Dendritic cell treated with granulocyte-macrophage colony-stimulating factor and Interleukin-4, amounts not matched to agents 40 ng/mL and 50 ng/mL, for 4 days (primary cell): ENCODE measurements at regions not wholly inside any gene's neighbourhood (a gene's known extent, or its start where the extent isn't known, plus 50 kb on each side); places are given as distances from the start of the nearest gene placed in this dataset.
A peak's percentile ranks its signal among the peaks of the same experiment; 100 is the strongest.
"Not testable (repeated sequence)": the region's sequence is repeated elsewhere in the genome, so short reads cannot be mapped to it uniquely, and the experiment has no call there.

ENCODE experiments used
- H3K27ac Mint-ChIP-seq: one replicate; pipeline ENCODE4 v1.8.0; 2022; ENCODE audit warnings: mild to moderate bottlenecking, mixed read lengths
- H3K27me3 Mint-ChIP-seq: one replicate; pipeline ENCODE4 v1.8.0; 2022; ENCODE audit warnings: mild to moderate bottlenecking, mixed read lengths
- H3K36me3 Mint-ChIP-seq: one replicate; pipeline ENCODE4 v1.8.0; 2022; ENCODE audit warnings: low read depth, mixed read lengths
- H3K4me1 Mint-ChIP-seq: one replicate; pipeline ENCODE4 v1.8.0; 2022; ENCODE audit warnings: low read depth, mixed read lengths
- H3K4me3 Mint-ChIP-seq: one replicate; pipeline ENCODE4 v1.8.0; 2022; ENCODE audit warnings: mild to moderate bottlenecking, moderate library complexity, mixed read lengths
- H3K9me3 Mint-ChIP-seq: one replicate; pipeline ENCODE4 v1.8.0; 2022; ENCODE audit warnings: mixed read lengths
- intact Hi-C: fragments of 100-400 bp; cut with micrococcal nuclease; formaldehyde crosslinking; loops from one replicate; pipeline ENCODE4 v1.15.0; 2022

DNA sequence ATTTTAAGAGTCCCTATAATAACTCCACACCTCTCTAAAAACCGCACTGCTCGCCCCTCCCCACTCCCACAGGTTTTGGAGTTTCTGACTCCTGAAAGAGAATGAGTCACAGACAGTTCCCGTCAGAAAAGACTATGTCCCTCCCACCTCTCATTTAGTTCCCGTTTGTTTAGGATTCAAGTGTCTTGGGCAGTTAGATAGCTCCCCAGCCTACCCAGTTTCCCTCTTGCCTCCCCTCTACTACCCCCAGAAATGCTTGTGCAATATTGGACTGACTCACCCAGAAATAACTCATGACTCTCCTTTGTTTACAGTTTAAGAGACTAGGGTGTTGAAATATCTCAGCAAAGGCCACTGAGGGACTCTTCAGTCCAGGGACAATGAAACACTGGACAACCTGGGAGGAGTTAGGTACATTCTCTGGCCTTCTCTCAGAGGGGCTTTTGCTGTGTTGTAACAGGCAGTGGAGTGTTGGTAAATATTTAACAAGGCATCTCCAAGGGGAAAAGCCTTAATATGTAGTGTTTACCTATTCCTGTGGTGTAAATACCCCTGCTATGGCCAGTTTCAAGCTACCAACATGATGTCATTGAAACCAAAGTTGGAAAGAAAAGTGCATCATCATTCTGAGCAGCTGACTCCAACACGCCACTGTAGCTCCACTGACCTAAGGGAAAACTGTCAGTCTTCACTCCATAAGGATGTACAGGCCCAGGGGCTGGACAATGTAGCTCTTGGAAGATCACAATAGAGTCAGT lies 96.1 kb upstream of the CHD2 start:
- Mint-ChIP-seq H3K9me3 (no peaks in the 10 kb centered on the region), H3K4me3 (no peak overlapping the region), H3K27ac (peak overlapping the region; percentile 87), H3K36me3 (peaks cover 10% of the 10 kb centered on the region), H3K27me3 (no peaks in the 10 kb centered on the region), H3K4me1 (peaks cover 71% of the 10 kb centered on the region)
- intact Hi-C loops, result no loop called here

DNA sequence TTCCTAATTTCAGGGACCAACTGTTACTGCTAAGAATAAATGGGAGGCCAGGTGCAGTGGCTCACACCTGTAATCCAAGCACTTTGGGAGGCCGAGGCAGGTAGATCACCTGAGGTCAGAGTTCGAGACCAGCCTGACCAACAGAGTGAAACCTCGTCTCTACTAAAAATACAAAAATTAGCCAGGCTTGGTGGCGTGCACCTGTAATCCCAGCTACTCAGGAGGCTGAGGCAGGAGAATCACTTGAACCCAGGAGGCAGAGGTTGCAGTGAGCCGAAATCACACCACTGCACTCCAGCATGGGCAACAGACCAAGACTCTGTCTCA lies 95.6 kb upstream of the CHD2 start:
- H3K9me3 Mint-ChIP-seq, H3K36me3 Mint-ChIP-seq, intact Hi-C loops, H3K4me3 Mint-ChIP-seq, H3K27me3 Mint-ChIP-seq: not testable (repeated sequence)
- Mint-ChIP-seq H3K27ac (peak overlapping the region; percentile 87), H3K4me1 (peaks cover 66% of the 10 kb centered on the region)

DNA sequence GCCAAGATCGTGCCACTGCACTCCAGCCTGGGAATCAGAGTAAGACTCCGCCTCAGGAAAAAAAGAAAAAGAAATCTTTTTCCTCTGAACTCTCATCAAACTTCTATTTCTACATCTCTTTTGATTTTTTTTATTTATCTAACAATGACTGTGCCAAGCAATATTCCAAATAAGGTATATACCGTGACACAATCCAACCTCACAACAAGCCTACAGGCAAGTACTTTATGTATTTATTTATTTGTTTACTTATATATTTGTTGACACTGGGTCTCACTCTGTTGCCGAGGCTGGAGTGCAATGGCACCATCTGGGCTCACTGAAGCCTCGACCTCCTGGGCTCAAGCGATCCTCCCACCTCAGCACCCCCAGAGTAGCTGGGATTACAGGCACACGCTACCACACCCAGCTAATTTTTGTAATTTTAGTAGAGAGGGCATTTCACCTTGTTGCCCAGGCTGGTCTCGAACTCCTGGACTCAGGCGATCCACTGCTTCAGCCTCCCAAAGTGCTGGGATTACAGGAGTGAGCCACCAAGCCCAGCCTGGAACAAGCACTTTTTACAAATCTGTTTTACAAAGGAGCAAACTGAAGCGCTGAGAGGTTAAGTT lies 94.9 kb upstream of the CHD2 start:
- H3K4me3 Mint-ChIP-seq, result no peak overlapping the region
- no peaks in the 10 kb centered on the region for H3K27me3 Mint-ChIP-seq
- H3K27ac Mint-ChIP-seq, result peak overlapping the region; percentile 87
- intact Hi-C loops, result loop anchor here (5.0 kb wide), 1 partner anchor 42 kb away; no protein-coding TSS in a partner anchor
- peaks cover 60% of the 10 kb centered on the region for H3K4me1 Mint-ChIP-seq
- no peaks in the 10 kb centered on the region for H3K9me3 Mint-ChIP-seq
- H3K36me3 Mint-ChIP-seq, result peaks cover 10% of the 10 kb centered on the region

DNA sequence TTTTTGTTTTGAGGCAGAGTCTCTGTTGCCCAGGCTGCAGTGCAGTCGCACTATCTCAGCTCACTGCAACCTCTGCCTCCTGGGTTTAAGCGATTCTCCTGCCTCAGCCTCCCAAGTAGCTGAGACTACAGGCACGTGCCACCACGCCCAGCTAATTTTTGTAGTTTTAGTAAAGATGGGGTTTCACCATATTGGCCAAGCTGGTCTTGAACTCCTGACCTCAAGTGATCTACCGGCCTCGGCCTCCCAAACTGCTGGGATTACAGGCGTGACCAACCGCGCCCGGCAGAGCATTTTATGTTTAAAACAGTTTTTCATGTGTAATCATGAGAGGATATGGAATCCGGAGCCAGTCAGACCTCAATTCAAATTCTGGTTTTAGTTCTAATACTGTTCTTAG lies 94.0 kb upstream of the CHD2 start:
- H3K27me3 Mint-ChIP-seq, H3K36me3 Mint-ChIP-seq, H3K9me3 Mint-ChIP-seq, H3K4me3 Mint-ChIP-seq: not testable (repeated sequence)
- Mint-ChIP-seq H3K4me1 (peaks cover 61% of the 10 kb centered on the region), H3K27ac (peak overlapping the region; percentile 99)
- intact Hi-C loops, result loop anchor here (5.0 kb wide), 1 partner anchor 41 kb away; no protein-coding TSS in a partner anchor

DNA sequence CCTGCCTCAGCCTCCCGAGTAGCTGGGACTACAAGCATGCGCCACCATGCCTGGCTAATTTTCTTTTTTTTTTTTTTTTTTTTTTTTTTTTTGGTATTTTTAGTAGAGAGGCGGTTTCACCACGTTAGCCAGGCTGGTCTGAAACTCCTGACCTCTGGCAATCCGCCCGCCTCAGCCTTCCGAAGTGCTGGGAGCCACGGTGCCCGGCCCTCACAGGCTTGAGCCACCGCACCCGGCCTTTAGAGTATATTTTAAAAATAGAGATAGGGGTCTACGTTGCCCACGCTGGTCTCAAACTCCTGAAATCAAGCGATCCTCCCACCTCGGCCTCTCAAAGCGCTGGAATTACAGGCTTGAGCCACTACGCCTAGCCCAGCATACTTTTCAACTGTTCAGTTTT lies 93.4 kb upstream of the CHD2 start:
- Mint-ChIP-seq H3K27me3 (no peaks in the 10 kb centered on the region), H3K27ac (peak overlapping the region; percentile 99), H3K9me3 (no peaks in the 10 kb centered on the region), H3K4me3 (no peak overlapping the region), H3K36me3 (peaks cover 10% of the 10 kb centered on the region), H3K4me1 (peaks cover 55% of the 10 kb centered on the region)
- intact Hi-C loops, result loop anchor here (5.0 kb wide), 1 partner anchor 41 kb away; no protein-coding TSS in a partner anchor

DNA sequence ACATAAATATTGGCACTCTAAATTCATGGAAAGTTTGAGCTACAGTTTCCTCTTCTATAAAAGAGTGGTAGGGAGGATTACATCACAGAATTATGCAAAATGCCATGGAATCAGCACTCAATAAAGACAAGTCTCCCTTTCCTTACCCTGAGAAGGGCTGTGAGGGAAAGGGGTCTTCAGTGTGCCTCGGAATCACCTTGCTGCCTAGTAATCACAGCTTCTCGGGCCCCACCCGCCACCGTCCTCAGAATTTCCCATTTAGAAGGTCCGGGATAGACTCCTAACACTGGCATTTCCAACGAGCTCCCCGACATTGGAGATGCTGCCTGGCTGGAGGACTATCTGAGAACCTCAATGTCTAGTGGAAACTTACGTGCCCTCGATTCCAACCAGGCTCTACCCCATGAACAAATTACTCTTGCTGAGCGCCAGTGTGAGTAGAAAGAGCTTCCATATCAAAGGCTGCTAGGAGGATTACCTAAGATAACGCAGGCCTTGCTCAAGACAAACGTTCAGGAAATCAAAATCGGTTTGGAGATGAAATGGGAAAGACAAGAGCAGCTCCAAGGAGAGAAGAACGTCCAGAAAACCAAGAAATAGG lies 92.1 kb upstream of the CHD2 start:
- Mint-ChIP-seq H3K27ac (peak overlapping the region; percentile 99), H3K4me3 (peak overlapping the region; percentile 79), H3K4me1 (peaks cover 45% of the 10 kb centered on the region), H3K27me3 (no peaks in the 10 kb centered on the region), H3K9me3 (no peaks in the 10 kb centered on the region), H3K36me3 (peaks cover 10% of the 10 kb centered on the region)
- intact Hi-C loops, result loop anchor here (5.0 kb wide), 1 partner anchor 39 kb away; no protein-coding TSS in a partner anchor

DNA sequence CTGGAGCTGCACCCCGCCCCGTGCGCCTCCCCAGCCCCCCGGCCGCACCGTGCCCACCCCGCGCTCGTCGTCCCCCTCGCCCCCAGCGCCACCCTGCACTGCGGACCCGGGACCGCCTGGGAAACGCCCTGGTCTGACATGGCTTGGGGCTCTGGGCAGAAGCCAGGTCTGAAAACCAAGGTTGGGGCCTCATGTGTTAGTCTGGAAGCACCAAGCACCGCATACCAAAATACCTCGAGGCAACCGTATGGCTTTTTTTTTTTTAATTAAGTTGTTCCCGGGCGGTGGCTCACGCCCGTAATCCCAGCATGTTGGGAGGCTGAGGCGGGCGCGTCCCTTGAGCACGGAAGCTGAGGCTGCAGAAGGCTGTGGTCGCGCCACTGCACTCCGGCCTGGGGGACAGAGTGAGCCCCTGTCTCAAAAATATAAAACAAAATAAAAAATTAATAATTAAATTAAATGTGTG lies 91.5 kb upstream of the CHD2 start:
- H3K4me3 Mint-ChIP-seq, result peak overlapping the region; percentile 79
- H3K27me3 Mint-ChIP-seq, result no peaks in the 10 kb centered on the region
- intact Hi-C loops, result loop anchor here (1.0 to 5.0 kb wide), 4 partner anchors 12 to 96 kb away; no protein-coding TSS in a partner anchor
- no peaks in the 10 kb centered on the region for H3K9me3 Mint-ChIP-seq
- peaks cover 10% of the 10 kb centered on the region for H3K36me3 Mint-ChIP-seq
- peak overlapping the region; percentile 99 for H3K27ac Mint-ChIP-seq
- H3K4me1 Mint-ChIP-seq, result peaks cover 40% of the 10 kb centered on the region

DNA sequence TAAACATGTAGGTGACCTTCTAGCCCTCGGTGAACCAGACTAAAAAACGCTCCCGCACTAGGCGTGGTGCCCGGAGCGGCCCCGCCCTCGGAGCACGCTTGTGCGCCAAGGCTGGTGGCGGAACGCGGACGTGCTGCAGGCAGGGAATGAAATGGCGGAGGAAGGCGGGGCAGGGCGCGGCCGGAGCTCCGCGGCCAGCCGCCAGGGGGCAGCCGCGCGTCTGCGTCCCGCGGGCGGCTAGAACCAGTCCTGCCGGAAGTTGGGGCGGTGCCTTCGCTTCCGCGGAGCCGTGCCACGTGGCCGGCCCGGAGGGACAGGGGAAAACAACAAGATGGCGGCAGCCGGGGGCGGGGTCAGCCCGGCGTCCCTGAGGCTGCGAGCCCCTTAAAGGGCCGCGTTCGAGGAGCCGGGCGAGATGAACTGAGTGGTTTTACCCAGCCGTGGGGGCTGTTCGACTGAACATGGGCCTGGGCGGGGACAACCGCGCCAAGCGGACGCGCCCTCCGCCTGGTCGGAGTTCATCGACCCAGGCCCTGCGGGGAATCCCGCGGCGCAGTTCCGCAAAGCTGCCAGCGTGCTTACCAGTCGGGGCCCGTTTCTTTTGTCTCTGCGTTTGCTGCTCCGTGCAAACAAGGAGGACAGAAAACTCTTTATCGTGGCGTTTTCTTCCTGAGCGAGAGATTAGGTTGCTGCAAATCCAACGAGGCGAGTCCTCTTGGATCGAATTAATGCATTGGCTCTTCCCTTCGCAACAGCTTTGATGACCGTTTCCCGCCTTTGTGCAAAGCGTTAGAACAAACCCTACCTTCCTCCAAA lies 90.9 kb upstream of the CHD2 start:
- intact Hi-C loops, result loop anchor here (1.0 to 5.0 kb wide), 4 partner anchors 11 to 95 kb away; no protein-coding TSS in a partner anchor
- peaks cover 10% of the 10 kb centered on the region for H3K36me3 Mint-ChIP-seq

DNA sequence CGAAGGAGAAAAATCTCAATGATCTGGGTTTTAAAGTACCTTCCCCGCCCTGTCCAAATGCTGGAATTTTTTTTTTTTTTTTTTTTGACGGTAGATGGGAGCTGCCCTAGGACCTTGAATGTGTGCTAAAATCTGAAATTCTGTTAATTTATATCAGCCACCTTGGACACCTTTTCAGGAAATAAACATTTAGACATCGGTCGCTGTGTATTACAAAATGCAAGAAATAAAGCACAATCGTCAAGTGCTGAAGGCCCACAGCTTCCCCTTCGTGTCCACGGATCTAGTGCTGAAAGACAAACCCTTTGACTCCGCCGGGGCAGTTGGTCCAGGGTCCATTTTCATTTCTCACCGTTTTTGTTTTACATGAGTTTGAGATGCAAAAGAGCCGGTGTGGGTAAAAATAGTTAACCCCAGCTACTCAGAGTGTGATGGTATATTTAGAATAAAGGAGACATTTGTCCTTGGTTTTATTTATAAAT lies 90.2 kb upstream of the CHD2 start:
- H3K27me3 Mint-ChIP-seq, result no peaks in the 10 kb centered on the region
- peak overlapping the region; percentile 79 for H3K4me3 Mint-ChIP-seq
- H3K9me3 Mint-ChIP-seq, result no peaks in the 10 kb centered on the region
- intact Hi-C loops, result loop anchor here (1.0 to 5.0 kb wide), 4 partner anchors 10 to 94 kb away; no protein-coding TSS in a partner anchor
- H3K4me1 Mint-ChIP-seq, result peaks cover 32% of the 10 kb centered on the region
- peak overlapping the region; percentile 99 for H3K27ac Mint-ChIP-seq
- H3K36me3 Mint-ChIP-seq, result peaks cover 10% of the 10 kb centered on the region

More for the DNA sequence above, 90.9 kb upstream of the CHD2 start:
- Mint-ChIP-seq H3K4me3 (peak overlapping the region; percentile 79), H3K27ac (peak overlapping the region; percentile 99), H3K4me1 (peaks cover 34% of the 10 kb centered on the region), H3K27me3 (no peaks in the 10 kb centered on the region), H3K9me3 (no peaks in the 10 kb centered on the region)

DNA sequence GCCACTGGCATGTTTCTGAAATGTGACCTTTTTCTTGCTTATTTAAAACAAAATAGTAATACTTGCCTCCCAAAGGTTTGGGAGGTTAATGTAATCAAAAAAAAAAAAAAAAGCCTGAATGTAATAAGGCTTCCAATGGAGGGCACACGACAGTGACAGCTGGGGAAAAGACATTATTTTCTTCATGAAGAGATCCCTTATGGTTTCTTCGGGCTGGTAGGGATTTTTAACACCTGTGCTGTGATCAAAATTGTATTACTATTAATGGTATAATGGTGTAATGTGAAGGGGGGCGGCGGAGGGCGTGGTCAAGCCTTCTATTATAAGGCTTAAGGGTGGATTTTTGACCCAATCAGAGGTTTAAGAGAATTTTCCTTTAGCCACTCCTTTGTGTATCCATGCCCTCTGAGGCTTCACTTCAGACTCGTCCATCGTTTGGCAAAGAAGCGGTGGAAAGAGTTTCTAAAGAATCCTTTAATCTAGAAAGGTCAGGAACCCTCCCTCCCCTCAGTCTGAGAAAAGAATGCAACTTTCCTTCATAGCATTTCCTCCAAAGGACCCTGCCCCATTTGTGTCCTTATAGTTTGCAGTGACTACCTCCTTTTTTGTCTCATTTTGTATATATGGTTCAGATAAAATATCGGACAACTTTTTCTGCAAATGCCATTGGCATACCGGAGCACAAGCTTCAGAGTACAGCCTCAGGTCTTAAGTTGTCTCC lies 89.5 kb upstream of the CHD2 start:
- Mint-ChIP-seq H3K4me1 (peaks cover 39% of the 10 kb centered on the region), H3K27me3 (no peaks in the 10 kb centered on the region), H3K36me3 (peaks cover 10% of the 10 kb centered on the region), H3K27ac (peak overlapping the region; percentile 99), H3K4me3 (peak overlapping the region; percentile 79), H3K9me3 (no peaks in the 10 kb centered on the region)
- intact Hi-C loops, result no loop called here

DNA sequence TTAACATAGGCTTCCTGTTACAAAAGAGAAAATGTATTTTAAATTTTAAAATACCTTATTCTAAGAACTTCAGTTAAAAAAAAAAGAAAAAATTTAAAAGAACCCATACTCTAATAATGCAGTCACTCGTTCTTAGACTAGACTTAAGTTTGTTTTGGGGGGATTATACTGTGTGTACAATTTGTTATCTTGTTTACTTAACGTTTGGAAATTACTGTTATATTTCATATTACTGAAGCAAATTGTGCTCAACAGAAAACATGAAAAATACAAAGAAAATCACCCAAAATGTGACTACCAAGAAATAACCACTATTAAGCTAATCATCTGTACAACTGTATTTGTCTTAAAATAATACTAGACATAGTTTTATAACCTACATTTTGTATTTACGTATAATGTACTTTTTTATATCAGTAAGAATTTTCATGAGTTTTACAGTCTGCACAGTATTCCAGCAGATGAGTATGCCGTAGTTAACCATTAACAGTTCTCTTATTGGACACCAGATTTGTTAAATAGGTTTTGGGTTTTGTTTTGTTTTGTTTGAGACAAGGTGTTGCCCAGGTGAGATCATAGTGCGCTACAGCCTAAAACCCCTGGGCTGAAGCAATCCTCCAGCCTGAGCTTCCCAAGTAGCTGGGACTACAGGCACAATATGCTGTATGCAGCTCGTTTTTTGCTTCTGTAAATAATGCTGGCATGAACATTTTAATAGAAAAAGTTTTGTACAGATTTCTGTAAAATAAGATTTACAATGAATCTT lies 88.8 kb upstream of the CHD2 start:
- no peaks in the 10 kb centered on the region for H3K9me3 Mint-ChIP-seq
- intact Hi-C loops, result no loop called here
- peaks cover 37% of the 10 kb centered on the region for H3K4me1 Mint-ChIP-seq
- peaks cover 10% of the 10 kb centered on the region for H3K36me3 Mint-ChIP-seq
- peak overlapping the region; percentile 79 for H3K4me3 Mint-ChIP-seq
- H3K27ac Mint-ChIP-seq, result peak overlapping the region; percentile 99
- no peaks in the 10 kb centered on the region for H3K27me3 Mint-ChIP-seq

DNA sequence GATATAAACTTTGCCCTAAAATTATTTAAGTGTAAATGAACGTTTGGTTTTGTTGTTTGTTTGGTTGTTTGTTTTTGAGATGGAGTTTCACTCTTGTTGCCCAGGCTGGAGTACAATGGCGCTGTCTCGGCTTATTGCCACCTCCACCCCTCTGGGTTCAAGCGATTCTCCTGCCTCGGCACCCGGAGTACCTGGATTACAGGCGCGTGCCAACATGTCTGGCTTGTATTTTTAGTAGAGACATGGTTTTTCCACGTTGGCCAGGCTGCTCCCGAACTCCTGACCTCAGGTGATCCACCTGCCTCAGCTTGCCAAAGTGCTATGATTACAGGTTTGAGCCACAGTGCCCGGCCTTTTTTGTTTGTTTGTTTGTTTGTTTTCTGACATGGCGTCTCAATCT lies 87.9 kb upstream of the CHD2 start:
- intact Hi-C loops, result no loop called here
- no peaks in the 10 kb centered on the region for H3K27me3 Mint-ChIP-seq
- H3K27ac Mint-ChIP-seq, result no peak overlapping the region
- H3K4me1 Mint-ChIP-seq, result peaks cover 35% of the 10 kb centered on the region
- no peaks in the 10 kb centered on the region for H3K9me3 Mint-ChIP-seq
- H3K4me3 Mint-ChIP-seq, result no peak overlapping the region
- peaks cover 10% of the 10 kb centered on the region for H3K36me3 Mint-ChIP-seq
